ENCODE measurements at regions not wholly inside any gene's neighbourhood (a gene's known extent, or its start where the extent isn't known, plus 50 kb on each side); places are given as distances from the start of the nearest gene placed in this dataset.

- H3K4me3 Mint-ChIP-seq: no peak overlapping the region
- H3K9me3 Mint-ChIP-seq: peaks cover 2% of the 10 kb centered on the region
- H3K4me1 Mint-ChIP-seq: no peaks in the 10 kb centered on the region
- DNase-seq: no peak
- no peak overlapping the region for H3K27ac Mint-ChIP-seq
- no peaks in the 10 kb centered on the region for H3K36me3 Mint-ChIP-seq
- no peaks in the 10 kb centered on the region for H3K27me3 Mint-ChIP-seq
These were observed 284.0 kb downstream of the ATP23 start for GRCh38 chr12:58225203-58225877.

GRCh38 chr12:58233886-58234285, 292.5 kb downstream of the ATP23 start:
- peaks cover 2% of the 10 kb centered on the region for H3K9me3 Mint-ChIP-seq
- no peak for DNase-seq
- H3K4me3 Mint-ChIP-seq: no peak overlapping the region
- H3K27ac Mint-ChIP-seq: no peak overlapping the region
- H3K4me1 Mint-ChIP-seq: no peaks in the 10 kb centered on the region
- peaks cover 12% of the 10 kb centered on the region for H3K27me3 Mint-ChIP-seq
- no peaks in the 10 kb centered on the region for H3K36me3 Mint-ChIP-seq

GRCh38 chr12:58238411-58238810, 297.0 kb downstream of the ATP23 start:
- no peak for DNase-seq
- Mint-ChIP-seq H3K27ac (no peak overlapping the region), H3K4me3 (no peak overlapping the region), H3K27me3 (peaks cover 23% of the 10 kb centered on the region), H3K9me3 (no peaks in the 10 kb centered on the region), H3K4me1 (no peaks in the 10 kb centered on the region), H3K36me3 (no peaks in the 10 kb centered on the region)

GRCh38 chr12:58241099-58241498, 299.7 kb downstream of the ATP23 start:
- no peaks in the 10 kb centered on the region for H3K36me3 Mint-ChIP-seq
- no peak overlapping the region for H3K4me3 Mint-ChIP-seq
- H3K27ac Mint-ChIP-seq: no peak overlapping the region
- no peaks in the 10 kb centered on the region for H3K4me1 Mint-ChIP-seq
- H3K27me3 Mint-ChIP-seq: peaks cover 16% of the 10 kb centered on the region
- no peaks in the 10 kb centered on the region for H3K9me3 Mint-ChIP-seq
- DNase-seq: no peak

- Mint-ChIP-seq H3K27ac (no peak overlapping the region), H3K27me3 (peaks cover 11% of the 10 kb centered on the region), H3K4me3 (no peak overlapping the region), H3K36me3 (no peaks in the 10 kb centered on the region), H3K4me1 (no peaks in the 10 kb centered on the region), H3K9me3 (no peaks in the 10 kb centered on the region)
- DNase-seq: no peak
These were observed 301.6 kb downstream of the ATP23 start for GRCh38 chr12:58242796-58243630.

- H3K9me3 Mint-ChIP-seq: no peaks in the 10 kb centered on the region
- no peak for DNase-seq
- no peaks in the 10 kb centered on the region for H3K27me3 Mint-ChIP-seq
- H3K27ac Mint-ChIP-seq: no peak overlapping the region
- no peaks in the 10 kb centered on the region for H3K4me1 Mint-ChIP-seq
- H3K4me3 Mint-ChIP-seq: no peak overlapping the region
- no peaks in the 10 kb centered on the region for H3K36me3 Mint-ChIP-seq
These were observed 306.3 kb downstream of the ATP23 start for GRCh38 chr12:58247633-58248032.

- Mint-ChIP-seq H3K27ac (no peak overlapping the region), H3K27me3 (peaks cover 4% of the 10 kb centered on the region), H3K9me3 (no peaks in the 10 kb centered on the region), H3K4me1 (no peaks in the 10 kb centered on the region), H3K36me3 (no peaks in the 10 kb centered on the region), H3K4me3 (no peak overlapping the region)
- no peak for DNase-seq
These were observed 307.2 kb downstream of the ATP23 start for GRCh38 chr12:58248599-58248998.

- Mint-ChIP-seq H3K27me3 (peaks cover 4% of the 10 kb centered on the region), H3K27ac (no peak overlapping the region), H3K9me3 (no peaks in the 10 kb centered on the region), H3K4me1 (no peaks in the 10 kb centered on the region), H3K4me3 (no peak overlapping the region), H3K36me3 (no peaks in the 10 kb centered on the region)
- no peak for DNase-seq
These were observed 308.2 kb downstream of the ATP23 start for GRCh38 chr12:58249610-58250009.

- Mint-ChIP-seq H3K27me3 (peaks cover 7% of the 10 kb centered on the region), H3K9me3 (no peaks in the 10 kb centered on the region), H3K27ac (no peak overlapping the region), H3K4me1 (no peaks in the 10 kb centered on the region), H3K4me3 (no peak overlapping the region), H3K36me3 (no peaks in the 10 kb centered on the region)
- DNase-seq: no peak
These were observed 308.7 kb downstream of the ATP23 start for GRCh38 chr12:58250077-58250476.

- H3K27me3 Mint-ChIP-seq: peaks cover 15% of the 10 kb centered on the region
- H3K4me3 Mint-ChIP-seq: no peak overlapping the region
- no peak overlapping the region for H3K27ac Mint-ChIP-seq
- no peaks in the 10 kb centered on the region for H3K4me1 Mint-ChIP-seq
- no peak for DNase-seq
- no peaks in the 10 kb centered on the region for H3K36me3 Mint-ChIP-seq
- H3K9me3 Mint-ChIP-seq: no peaks in the 10 kb centered on the region
These were observed 311.5 kb downstream of the ATP23 start for GRCh38 chr12:58252914-58253313.

- no peak for DNase-seq
- Mint-ChIP-seq H3K27me3 (peaks cover 15% of the 10 kb centered on the region), H3K36me3 (no peaks in the 10 kb centered on the region), H3K4me1 (no peaks in the 10 kb centered on the region), H3K27ac (no peak overlapping the region), H3K9me3 (no peaks in the 10 kb centered on the region), H3K4me3 (no peak overlapping the region)
These were observed 312.3 kb downstream of the ATP23 start for GRCh38 chr12:58253663-58254062.

- no peaks in the 10 kb centered on the region for H3K36me3 Mint-ChIP-seq
- no peaks in the 10 kb centered on the region for H3K9me3 Mint-ChIP-seq
- no peak for DNase-seq
- no peak overlapping the region for H3K4me3 Mint-ChIP-seq
- no peaks in the 10 kb centered on the region for H3K4me1 Mint-ChIP-seq
- H3K27me3 Mint-ChIP-seq: peaks cover 15% of the 10 kb centered on the region
- H3K27ac Mint-ChIP-seq: no peak overlapping the region
These were observed 313.2 kb downstream of the ATP23 start for GRCh38 chr12:58254463-58255100.

- DNase-seq: no peak
- Mint-ChIP-seq H3K36me3 (no peaks in the 10 kb centered on the region), H3K9me3 (peaks cover 3% of the 10 kb centered on the region), H3K4me1 (no peaks in the 10 kb centered on the region), H3K27me3 (peaks cover 14% of the 10 kb centered on the region), H3K27ac (no peak overlapping the region), H3K4me3 (no peak overlapping the region)
These were observed 321.4 kb downstream of the ATP23 start for GRCh38 chr12:58262796-58263195.

GRCh38 chr12:58263816-58264215, 322.4 kb downstream of the ATP23 start:
- H3K36me3 Mint-ChIP-seq: no peaks in the 10 kb centered on the region
- no peak for DNase-seq
- no peaks in the 10 kb centered on the region for H3K4me1 Mint-ChIP-seq
- no peak overlapping the region for H3K4me3 Mint-ChIP-seq
- peaks cover 18% of the 10 kb centered on the region for H3K27me3 Mint-ChIP-seq
- H3K27ac Mint-ChIP-seq: no peak overlapping the region
- peaks cover 3% of the 10 kb centered on the region for H3K9me3 Mint-ChIP-seq

- DNase-seq: no peak
- no peak overlapping the region for H3K4me3 Mint-ChIP-seq
- no peak overlapping the region for H3K27ac Mint-ChIP-seq
- peaks cover 3% of the 10 kb centered on the region for H3K9me3 Mint-ChIP-seq
- no peaks in the 10 kb centered on the region for H3K36me3 Mint-ChIP-seq
- H3K27me3 Mint-ChIP-seq: peaks cover 16% of the 10 kb centered on the region
- no peaks in the 10 kb centered on the region for H3K4me1 Mint-ChIP-seq
These were observed 326.7 kb downstream of the ATP23 start for GRCh38 chr12:58268069-58268468.
